ENCODE measurements at regions not wholly inside any gene's neighbourhood (a gene's known extent, or its start where the extent isn't known, plus 50 kb on each side); places are given as distances from the start of the nearest gene placed in this dataset.

DNA sequence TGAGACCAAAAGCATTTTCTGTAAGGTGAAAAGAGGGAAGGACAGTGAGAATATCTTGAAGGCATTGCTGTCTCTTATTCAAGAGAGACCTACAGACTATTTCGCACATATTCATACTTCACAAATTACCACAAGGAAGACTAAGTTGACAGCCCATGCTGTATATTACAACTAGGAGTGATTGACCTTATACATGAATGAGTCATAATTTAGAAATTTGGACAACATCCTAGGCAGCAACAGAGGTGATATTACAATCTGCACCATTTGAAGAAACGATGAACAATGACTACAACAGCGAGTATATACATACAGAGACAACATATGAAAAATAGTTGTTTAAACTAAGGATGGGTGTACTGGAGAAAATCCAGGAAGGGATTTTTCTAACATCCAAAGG lies 971.7 kb downstream of the CDH11 start:
- no peak for DNase-seq

DNA sequence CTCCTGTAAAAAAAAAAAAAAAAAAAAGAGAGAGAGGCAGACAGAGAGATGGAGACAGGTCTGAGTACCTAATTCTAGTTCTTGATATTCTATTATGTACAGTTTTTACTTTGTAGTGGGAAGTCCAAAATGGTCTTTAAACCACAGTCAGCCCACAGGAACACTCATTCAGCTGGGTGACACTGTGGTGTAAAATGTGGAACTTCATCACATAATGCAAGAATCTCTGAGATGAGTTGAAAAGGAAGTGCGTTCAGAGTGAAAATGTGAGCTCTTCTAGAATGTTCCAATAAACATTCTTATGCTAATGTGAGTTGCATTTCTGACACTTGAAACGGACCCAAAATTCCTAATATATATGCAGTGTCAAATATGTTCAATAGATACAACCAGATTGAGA lies 972.1 kb downstream of the CDH11 start:
- DNase-seq, result peak; percentile 12

DNA sequence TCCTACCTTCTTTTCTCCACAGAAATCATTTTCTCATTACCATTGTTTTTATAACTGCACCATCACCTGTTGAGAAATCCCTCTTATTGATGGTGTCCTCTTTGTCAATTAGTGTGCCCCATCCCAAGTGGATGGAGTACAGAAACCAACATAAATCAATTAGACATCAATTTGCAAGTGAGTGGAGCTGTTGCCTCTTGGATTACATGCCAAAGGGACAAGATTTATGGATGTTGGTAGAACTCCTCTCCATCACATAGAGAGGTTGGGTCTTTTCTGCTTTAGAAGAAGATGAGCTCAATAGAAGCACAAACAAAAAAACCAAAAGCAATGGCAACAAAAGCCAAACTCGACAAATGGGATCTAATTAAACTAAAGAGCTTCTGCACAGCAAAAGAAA lies 973.5 kb downstream of the CDH11 start:
- no peak for DNase-seq

DNA sequence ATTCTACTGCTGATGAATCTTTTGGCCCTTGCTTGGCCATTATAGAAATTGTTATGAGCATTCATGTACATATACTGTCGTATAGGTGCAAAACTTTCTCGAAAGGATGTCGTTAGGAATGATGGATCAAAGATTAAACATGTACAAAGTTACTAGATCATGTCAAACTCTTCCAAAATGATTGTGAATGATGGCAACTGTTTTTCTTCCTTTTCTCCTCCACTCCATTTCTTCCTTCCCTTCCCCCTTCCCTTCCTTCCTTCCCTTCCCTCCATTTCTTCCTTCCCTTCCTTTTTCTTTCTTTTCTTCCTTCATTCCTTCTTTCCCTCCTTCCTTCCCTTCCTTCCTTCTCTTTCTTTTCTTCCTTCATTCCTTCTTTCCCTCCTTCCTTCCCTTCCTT lies 973.9 kb downstream of the CDH11 start:
- no peak for DNase-seq

DNA sequence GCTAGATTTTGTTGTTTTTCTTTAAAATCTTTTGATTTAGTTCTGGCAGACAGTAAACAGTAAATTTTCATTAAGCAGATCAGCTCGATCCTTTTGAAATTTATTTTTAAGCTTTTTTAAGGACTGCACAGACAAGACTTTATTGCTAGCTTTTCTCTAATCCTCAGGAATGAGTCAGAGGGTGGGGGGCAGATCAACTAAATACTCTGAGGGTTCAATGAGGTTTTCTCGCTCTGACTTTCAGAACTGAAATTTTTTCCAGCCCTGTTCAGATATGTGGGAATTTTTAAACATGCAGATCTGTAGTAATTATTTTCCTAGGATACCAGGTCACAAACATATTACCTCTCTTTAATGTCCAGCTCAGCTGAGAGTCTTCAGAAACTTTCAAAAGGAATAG lies 977.2 kb downstream of the CDH11 start:
- DNase-seq, result no peak

DNA sequence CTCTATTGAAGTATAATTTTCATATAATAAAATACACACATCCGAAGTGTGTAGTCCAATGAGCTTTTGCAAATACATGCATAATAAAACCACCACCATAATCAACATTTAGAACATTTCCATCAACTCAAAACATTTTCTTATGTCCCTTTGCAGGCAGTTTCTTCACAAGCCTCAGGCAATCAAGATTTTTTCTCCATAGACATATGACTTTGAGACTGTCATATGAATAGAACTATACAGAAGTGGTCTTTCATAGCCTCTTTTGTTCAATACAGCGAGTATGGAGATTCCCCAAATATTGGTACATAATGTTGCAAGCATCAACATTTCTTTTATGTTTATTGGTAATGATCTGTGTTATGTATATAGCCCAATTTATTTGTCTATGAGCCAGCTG lies 983.2 kb downstream of the CDH11 start:
- no peak for DNase-seq

DNA sequence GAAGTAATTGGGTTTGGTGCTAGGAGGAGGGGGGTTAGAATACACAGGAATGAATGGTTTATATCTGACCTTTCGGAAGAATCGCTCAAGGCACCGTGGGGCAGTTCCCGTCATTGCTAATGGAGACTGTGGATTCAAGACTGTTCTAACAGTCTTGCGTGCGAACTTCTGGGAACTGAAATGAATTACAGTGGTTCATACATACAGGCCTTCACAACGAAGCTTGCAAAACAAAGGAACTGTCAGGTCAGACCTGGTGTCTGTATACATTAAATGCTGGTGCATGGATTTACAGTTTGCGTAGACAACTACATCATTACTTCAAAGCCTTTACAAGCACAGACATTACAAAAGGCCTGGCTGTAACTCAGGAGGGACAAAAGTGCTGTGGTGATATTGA lies 983.9 kb downstream of the CDH11 start:
- DNase-seq, result no peak

DNA sequence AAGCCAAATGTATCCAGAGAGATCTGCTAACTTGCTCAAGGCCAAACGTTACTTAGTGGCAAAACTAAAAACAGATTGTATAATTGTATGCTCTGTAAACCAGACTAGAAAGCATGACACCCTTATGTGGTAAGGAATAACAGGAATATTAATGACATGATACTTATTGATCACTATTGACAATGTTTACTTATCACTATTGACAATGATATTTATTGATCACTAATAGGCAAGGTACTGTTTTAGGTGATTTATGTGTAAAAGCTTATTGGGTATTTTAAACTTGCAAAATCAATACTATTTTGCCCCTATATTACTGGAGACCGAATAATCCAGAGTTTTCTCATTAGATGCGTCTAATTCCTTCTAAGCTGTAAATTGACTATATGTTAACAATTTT lies 985.1 kb downstream of the CDH11 start:
- no peak for DNase-seq

DNA sequence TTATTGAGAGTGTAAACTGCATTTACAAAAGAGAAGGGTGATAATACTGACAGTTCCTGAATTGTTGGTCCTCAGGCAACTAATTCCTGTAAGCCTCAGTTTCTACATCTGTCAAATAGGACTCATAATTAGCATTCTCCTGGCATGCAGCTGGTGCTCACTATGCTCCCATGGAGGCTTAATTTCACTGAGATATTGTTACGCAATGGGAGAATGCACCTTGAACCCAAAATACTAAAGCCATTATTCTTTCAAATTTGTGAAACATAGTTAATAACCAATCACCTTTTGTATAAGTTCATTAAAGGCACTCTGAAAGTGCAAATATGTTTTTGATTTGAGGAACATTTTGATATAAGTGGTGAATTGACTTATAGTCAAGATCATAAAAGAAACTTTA lies 985.5 kb downstream of the CDH11 start:
- DNase-seq, result no peak

DNA sequence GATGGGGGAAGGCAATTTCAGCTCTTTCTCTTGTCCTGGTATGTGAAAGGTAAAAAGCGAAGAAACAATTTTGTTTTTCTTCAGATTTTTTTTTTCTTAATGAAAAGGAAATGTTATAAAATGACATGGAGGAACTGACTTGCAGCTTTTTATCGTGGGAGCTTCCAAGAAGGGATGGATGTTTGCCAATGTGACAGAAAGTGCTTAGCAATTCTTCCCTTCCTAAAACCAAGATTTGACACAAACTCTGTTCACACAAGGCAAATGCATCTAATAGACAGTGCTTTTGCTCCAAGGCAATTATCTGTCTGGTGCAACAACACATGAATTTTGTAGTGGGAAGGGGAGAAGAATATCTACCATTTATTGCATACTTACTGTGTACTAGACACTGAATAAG lies 988.5 kb downstream of the CDH11 start:
- no peak for DNase-seq

DNA sequence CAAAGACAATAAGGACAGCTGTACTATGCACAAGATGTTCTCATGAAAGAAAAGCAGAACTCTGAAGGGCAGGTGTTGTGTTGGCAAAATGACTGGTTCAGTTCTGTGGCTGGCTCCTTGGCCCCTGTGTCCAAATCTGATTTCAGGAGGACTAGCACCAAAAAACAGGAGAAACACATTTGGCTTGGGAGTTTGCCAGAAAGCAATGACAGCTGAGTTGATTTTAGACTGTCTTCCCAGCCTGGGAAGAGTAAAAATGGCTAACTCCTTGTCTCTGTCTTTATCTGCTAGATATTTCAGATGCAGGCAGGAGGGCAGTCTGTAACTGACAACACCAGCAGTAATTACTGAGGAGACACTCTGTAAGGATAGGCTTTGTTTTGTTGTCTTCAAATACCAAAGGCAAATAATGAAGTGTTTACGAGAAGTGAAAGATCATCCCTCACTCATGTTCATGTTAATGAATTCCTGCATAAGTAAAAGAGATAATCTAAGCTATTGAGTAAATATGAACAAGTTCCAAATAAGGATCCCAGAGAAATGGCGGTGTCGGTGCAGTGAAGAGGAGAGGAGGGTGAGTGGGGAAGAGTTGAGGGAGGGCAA lies 989.0 kb downstream of the CDH11 start:
- no peak for DNase-seq

DNA sequence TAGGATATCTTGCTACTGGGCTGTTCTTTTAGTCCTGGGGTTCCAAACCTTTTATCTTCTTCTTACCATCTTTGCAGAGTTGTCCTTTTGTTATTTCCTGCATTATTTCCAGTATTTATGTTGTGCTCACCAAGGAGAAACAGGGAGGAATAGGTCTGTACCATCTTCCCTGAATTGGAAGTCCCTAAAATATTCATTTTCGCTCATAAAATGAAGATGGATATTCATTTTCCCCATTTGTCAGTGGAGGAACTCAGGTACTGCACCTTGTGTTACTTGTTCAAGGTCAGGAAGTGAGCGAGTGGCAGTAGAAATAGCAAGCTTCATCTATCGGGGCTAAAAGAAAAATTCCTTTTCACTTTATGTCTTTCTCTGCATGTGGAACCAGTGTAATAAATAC lies 989.7 kb downstream of the CDH11 start:
- DNase-seq, result no peak

DNA sequence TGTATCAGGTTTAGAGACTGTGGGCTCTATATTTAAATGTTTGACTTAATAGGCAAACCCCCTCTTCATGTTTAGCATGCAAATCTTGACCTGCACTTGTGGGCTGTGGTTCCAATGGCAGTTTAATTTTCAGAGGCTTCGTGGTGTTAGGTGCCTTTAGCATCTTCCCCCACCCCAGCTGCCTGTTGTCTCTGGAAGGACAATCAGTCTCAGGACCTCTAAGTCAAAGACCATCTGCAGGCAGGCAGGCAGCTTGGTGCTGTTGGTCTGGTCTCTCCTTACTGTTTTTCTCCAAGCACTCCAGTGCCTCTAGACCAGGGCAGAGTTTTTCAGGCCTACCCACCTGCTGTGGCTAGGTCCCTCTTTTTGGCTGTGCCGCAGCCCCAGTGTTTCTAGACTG lies 990.4 kb downstream of the CDH11 start:
- DNase-seq, result no peak

DNA sequence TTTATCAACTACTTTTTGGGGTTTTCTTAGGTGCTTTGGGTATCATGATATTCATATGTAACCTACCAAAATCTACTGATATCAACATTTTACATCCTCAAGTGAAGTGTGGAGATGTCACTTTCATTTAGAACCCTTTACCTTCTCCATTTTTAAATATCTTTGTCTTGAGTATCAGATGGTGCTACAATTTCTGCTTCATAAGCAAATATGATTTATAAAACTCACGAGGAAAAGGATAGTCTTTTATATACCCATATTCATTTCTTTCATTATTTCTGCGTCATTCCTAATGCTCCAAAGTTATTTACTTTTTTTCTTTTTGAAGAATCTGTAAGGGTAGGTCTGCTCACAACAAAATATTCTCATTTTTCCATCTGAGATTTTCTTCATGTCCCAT lies 991.7 kb downstream of the CDH11 start:
- DNase-seq, result no peak

DNA sequence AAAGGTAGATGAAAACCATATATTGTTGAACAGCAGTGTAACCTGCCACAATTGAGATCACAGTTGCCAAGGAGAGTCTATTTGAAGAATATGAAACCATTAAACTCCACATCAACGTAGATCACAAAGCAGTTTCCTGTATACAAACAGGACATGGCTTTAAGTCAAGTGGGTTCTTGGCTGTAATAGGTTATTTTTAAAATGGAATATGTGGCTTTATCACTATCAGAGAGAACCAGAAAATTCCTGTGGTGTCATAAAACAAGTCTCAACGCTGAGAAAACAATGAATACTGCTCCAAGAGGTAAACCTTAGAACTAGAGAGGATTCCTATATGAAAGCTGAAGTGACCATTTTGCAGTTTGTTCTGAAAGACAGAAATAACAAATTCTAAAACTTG lies 999.7 kb downstream of the CDH11 start:
- DNase-seq, result no peak

DNA sequence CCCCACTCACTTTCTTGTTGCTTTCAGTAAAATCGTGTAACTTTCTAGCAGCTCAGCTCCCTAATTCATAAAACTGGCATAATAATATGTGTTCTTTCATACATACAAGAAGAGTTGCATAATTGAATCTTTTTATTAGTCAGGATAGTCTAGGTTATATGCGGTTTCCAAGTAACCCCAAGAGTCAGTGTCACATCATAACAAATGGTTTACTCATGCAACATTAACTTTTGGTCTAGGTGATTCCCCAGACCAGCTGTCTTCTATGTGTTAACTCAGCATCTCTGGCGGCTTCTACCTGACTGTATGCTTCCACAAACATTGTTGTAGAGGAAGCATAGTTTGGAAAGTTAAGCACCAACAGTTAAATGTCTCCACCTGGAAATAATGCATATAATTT lies 1000.4 kb downstream of the CDH11 start:
- DNase-seq, result no peak

DNA sequence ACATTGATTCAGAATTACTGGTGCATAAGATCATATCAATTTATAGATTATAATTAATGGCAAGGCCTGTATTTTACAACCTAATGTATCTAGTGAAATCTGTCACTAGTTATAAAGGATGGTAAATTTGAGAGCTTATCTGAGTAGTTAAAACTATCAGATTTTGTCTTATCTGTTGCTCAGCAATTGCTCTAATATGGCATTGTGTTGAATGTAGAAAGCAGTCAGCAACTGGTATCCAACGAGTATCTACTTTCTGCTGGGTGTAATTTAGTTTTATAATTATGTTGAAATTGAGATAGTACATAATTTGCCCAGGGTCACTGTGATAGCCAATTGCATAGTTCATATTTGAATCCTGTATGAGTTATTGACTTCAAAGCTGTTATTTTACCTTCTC lies 1005.7 kb downstream of the CDH11 start:
- DNase-seq, result no peak

DNA sequence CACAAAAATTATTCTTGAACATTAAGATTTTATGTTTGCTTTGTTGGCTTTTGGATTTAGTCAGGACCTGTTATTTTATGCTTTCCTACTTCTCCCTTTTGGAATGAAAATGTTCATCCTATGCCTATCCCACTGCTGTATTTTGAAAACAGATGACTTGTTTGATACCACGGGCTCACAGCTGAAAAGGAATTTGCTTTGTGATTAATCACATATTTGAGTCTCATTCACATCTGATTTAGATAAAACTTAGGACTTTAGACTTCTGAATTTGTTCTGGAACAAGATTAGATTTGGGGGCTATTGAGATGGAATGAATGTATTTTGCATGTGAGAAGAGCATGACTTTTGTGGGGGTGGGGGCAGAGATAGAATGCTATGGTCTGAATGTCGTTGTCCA lies 1012.6 kb downstream of the CDH11 start:
- DNase-seq, result no peak

DNA sequence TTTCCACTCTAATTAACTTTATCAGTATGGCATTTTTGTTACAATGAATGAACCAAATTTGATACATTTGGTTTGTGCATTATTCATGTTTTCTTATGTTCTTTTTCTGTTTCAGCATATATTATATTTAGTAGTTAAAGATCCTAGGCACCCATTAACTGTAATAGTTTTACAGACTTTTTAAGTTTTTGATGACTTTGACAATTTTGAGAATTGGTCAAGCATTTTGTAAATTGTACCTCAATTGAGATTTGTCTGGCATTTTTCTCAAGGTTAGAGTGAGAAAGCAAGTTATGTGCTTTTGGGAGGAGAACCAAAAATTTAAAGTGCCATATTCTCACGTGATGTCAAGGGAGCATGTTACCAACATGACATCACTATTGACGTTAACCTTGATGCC lies 1019.2 kb downstream of the CDH11 start:
- DNase-seq, result no peak

DNA sequence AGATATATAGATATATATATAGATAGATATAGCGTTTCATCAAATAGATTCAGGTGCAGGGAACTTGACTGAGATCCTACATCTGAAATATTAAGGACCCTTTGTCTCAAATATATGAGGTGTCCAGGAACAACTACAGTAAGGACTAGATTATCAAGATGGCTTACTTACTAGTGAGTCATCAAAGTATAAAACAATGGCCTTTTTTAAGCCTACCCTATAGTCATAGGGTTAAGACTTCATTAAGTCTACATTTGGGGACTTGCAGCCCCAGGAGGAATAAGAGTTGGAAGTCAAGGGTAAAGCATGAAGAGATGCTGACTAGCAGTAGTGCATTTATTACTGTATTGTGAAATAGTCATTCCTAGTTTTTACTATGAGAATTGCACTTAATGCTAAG lies 1023.4 kb downstream of the CDH11 start:
- DNase-seq, result no peak

DNA sequence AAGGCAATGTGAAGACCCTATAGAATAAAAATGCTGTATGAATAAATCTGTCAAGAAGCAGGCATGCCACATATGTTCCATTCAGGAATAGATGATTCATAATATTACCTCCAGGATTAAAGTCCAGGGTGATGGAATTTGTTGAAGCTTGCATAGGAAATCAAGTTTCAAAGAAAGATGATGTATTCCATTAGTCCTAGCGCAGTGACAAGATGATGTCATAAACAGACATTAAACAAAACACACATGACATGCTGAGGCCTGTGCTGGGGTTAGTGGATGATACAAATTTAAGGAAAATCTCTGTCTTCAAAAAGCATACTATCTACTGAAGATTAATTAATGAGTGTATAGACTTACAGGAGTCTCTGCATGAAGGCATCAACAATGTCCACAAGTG lies 1025.2 kb downstream of the CDH11 start:
- DNase-seq, result no peak

DNA sequence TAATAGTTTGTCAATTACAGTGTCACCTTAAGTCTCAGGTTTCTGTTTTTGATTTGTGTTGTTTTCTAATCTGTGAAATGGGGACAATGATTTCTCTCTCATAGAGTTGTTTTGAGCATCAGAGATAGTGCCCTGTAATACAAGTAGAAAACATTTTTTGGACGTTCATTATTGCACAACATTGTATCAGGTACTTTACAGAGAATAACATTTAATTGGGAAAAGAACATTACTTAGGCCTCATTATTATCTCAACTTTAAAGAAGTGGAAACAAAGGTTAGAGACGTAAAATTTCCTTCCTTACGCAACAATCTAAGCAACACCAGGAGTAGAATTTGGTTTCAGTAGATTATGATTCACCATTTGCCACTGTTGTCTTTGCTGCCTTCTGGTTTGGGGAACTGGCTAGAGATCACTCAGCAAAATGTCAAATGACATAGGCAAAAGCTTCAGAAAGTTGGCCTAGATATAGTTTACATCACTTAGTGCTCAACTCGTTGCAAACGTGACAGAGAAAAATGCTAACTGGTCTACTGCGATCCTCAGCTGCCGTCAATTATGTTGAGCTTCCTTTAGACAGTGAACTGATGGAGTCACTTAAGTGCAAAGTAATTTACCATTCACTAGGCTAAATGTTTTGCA lies 1026.8 kb downstream of the CDH11 start:
- DNase-seq, result peak; percentile 30

DNA sequence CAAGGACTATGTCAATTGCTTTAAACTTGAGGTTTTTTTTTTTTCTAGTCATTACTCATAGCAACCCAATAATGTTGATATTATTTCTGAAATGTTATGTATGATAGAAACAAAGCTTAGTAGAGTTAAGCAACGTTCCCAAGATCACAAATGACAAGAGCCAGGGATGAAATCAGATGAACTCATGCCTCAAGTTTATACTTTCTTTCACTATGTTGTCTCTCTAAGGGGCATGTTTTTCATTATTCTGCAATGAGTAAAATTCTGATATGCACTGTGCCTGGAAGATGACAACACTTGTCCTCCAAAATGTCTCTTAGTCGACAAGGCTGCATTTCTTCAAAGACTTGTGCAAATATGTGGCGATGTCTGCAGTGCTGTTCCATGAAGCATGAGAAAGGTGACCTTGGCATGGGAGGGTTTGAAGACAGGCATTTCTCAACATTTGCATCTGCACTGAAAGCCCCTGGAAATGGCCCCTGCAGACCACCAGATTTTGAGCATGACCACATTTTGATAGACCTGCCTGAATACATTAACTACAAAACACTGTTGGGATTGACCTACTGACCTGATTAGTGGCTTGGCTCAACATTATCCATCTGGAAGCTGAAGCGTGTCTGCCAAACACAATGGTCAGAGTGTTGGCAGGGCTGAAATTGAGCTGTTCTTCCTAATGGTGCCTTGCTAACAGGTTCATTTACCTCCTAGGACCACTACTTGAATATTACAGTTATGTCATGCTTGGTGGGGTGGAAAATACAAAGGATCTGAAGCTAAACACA lies 1027.5 kb downstream of the CDH11 start:
- no peak for DNase-seq

DNA sequence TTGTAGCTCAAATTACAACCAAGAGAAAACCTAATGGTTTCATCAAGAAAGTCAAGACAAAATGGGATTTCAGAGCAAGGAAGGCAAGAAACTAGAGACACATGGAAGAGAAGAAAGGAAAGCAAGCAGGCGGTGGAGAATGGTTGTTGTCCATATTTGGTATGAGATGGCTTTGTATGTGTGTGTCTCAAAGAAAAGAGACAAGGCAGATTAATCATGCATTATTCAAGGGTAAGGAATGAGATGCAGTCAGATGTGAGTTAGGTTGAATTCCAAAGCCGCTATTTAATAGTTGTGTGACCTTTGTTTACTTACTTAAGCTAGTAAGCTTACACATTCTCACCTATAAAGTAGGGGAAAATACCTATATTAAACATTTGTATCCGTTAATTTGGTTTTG lies 1029.6 kb downstream of the CDH11 start:
- no peak for DNase-seq

DNA sequence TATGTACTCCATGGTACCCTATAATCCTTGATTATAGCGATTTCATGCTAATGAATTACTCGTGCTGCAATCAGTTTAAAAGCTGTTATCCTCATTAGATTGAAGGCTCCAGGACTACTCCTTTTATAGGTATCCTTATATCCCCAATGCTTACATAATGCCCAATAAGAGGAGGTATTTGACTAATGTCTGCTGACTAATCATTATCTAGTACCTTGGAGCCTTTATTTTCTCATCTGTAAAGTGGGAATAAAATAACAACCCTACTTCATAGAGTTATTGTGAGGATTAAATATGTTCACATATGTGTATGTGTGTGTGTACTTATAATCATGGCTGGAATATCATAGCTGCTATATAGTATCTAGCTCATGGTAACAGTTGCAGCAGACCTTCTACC lies 1031.5 kb downstream of the CDH11 start:
- DNase-seq, result no peak

Data from MV-4-11 (cell line).